Tibial artery (tissue), 4 donors: ENCODE measurements at regions not wholly inside any gene's neighbourhood (a gene's known extent, or its start where the extent isn't known, plus 50 kb on each side); places are given as distances from the start of the nearest gene placed in this dataset.
A peak's percentile ranks its signal among the peaks of the same experiment; 100 is the strongest.

ENCODE experiments used
- DNase-seq, 2 donors: peaks; one replicate each; pipeline ENCODE4 v3.0.0-alpha.2; 2019
- H3K27ac ChIP-seq, 2 donors: fragments of 200-600 bp; sonication (generic) in 1 of 2; 1 replicate in 1 of 2; 2 replicates in 1 of 2; pipeline ENCODE4 v1.5.1; 2018 to 2019; ENCODE audit warnings: mild to moderate bottlenecking in 1 of 2
- H3K27me3 ChIP-seq, 2 donors: fragments of 200-600 bp; sonication (generic) in 1 of 2; one replicate each; pipeline versions ENCODE4 v1.5.1 to v1.6.0; 2016 to 2019
- H3K36me3 ChIP-seq, 3 donors: fragments of 200-600 bp; sonication (generic) in 2 of 3; one replicate each; pipeline ENCODE4 v1.5.1; 2016 to 2019; ENCODE audit warnings: mild to moderate bottlenecking in 2 of 3
- H3K4me1 ChIP-seq, 4 donors: fragments of 200-600 bp; sonication (generic) in 2 of 4; 1 replicate in 3 of 4; 2 replicates in 1 of 4; pipeline ENCODE4 v1.5.1; 2016 to 2019
- H3K4me3 ChIP-seq, 2 donors: fragments of 200-600 bp; sonication (generic) in 1 of 2; 1 replicate in 1 of 2; 2 replicates in 1 of 2; pipeline ENCODE4 v1.5.1; 2018 to 2019; ENCODE audit warnings: mild to moderate bottlenecking in 2 of 2
- H3K9me3 ChIP-seq, 3 donors: fragments of 200-600 bp; sonication (generic) in 1 of 3; one replicate each; pipeline ENCODE4 v1.5.1; 2016 to 2019
- intact Hi-C: fragments of 100-400 bp; cut with DNase I; formaldehyde crosslinking; loops from one replicate; pipeline ENCODE4 v1.15.0; 2023; ENCODE audit warnings: low total_unique reads
- TF ChIP-seq, protein P1 (sequence below), 2 experiments: fragments of 200-600 bp in 1 of 2; fragments of 450-650 bp in 1 of 2; IDR thresholded peaks; one replicate each; pipeline ENCODE4 v1.5.1; 2017 to 2019; ENCODE audit warnings: antibody characterized with exemption in 2 of 2, mild to moderate bottlenecking in 1 of 2, moderate library complexity in 1 of 2

DNA sequence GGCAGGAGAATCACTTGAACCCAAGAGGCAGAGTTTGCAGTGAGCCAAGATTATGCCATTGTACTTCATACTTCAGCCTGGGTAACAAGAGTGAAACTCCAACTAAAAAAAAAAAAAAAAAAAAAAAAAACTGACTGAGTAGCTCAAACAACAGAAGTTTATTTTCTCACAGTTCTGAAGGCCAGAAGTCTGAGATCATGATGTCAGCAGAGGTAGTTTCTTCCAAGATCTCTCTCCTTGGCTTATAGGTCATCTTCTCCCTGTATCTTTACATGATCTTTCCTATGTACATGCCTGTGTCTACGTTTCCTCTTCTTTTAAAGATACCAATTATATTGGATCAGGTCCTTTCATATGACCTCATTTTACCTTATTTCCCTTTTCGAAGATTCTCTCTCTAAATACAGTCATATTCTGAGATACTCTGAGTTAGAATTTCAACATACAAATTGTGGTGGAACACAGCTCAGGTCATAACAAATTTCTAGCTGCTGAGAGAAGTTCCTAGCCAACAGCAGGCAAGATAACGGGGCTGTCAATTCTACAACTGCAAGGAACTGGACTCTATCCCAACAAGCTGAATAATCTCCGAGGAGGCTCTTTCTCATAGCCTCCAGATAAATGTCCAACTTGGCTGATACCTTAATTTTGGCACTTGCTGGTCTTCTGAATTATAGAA is 187.7 kb upstream of the ADAMTS5 start:
- intact Hi-C loops: no loop called here
- DNase-seq: no peak
- TF ChIP-seq, protein P1, sequence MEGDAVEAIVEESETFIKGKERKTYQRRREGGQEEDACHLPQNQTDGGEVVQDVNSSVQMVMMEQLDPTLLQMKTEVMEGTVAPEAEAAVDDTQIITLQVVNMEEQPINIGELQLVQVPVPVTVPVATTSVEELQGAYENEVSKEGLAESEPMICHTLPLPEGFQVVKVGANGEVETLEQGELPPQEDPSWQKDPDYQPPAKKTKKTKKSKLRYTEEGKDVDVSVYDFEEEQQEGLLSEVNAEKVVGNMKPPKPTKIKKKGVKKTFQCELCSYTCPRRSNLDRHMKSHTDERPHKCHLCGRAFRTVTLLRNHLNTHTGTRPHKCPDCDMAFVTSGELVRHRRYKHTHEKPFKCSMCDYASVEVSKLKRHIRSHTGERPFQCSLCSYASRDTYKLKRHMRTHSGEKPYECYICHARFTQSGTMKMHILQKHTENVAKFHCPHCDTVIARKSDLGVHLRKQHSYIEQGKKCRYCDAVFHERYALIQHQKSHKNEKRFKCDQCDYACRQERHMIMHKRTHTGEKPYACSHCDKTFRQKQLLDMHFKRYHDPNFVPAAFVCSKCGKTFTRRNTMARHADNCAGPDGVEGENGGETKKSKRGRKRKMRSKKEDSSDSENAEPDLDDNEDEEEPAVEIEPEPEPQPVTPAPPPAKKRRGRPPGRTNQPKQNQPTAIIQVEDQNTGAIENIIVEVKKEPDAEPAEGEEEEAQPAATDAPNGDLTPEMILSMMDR (IDR thresholded peaks at IDR 0.05): no peak
- no peaks in the 10 kb centered on the region for H3K27me3 ChIP-seq
- H3K27ac ChIP-seq: no peak overlapping the region
- no peak overlapping the region for H3K4me3 ChIP-seq
- H3K36me3 ChIP-seq: no peaks in the 10 kb centered on the region
- no peaks in the 10 kb centered on the region for H3K9me3 ChIP-seq
- peaks cover 0 to 22% (median 0%) of the 10 kb centered on the region in 4 donors for H3K4me1 ChIP-seq

DNA sequence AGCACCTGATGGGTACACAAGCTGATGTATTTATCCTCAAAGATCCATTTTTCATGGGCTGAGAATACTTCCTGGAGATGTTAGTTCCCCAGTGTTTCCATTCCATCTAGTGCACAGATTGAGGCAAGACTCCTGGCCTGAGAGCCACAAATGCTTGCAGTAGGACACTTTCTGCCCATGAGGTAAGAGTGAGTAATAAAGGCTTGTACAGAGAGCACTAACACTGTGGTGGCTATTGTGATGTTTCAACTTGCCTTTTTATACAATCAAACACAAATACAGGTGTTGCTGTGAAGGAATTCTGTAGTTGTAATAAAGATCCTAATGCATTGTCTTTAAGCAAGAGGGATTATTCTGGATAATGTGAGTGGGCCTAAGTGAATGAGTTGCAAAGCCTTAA is 186.1 kb upstream of the ADAMTS5 start:
- Histone ChIP-seq H3K36me3 (no peaks in the 10 kb centered on the region), H3K9me3 (no peaks in the 10 kb centered on the region), H3K27ac (no peak overlapping the region), H3K4me3 (no peak overlapping the region), H3K4me1 (peaks cover 0 to 27% (median 5%) of the 10 kb centered on the region in 4 donors), H3K27me3 (no peaks in the 10 kb centered on the region)
- DNase-seq: no peak
- intact Hi-C loops: no loop called here
- TF ChIP-seq, protein P1 (IDR thresholded peaks at IDR 0.05): no peak

DNA sequence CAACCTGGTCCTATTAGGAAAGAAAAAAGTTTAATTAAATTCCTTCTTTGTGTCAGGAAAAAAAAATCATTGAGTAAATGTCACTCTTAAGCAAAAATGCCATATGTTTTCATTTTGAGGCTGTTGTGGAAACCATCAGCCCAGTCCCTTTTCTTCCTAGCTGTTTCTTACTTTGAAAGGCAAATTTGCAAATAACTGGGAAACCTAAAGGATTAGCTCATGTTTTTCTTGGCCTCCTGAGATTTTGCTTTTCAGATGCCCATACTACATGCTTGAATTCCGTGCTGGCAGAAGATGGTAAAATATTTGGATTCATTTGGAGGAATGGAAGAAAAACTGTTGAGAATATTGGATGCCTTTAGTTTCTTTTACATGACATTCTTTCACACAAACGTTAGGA is 182.1 kb upstream of the ADAMTS5 start:
- Histone ChIP-seq H3K4me3 (no peak overlapping the region), H3K9me3 (no peaks in the 10 kb centered on the region), H3K27me3 (no peaks in the 10 kb centered on the region), H3K36me3 (no peaks in the 10 kb centered on the region), H3K4me1 (peaks cover 0 to 20% (median 5%) of the 10 kb centered on the region in 4 donors), H3K27ac (peak overlapping the region; percentile 16 to 46)
- DNase-seq: no peak
- intact Hi-C loops: no loop called here
- TF ChIP-seq, protein P1 (IDR thresholded peaks at IDR 0.05): no peak

DNA sequence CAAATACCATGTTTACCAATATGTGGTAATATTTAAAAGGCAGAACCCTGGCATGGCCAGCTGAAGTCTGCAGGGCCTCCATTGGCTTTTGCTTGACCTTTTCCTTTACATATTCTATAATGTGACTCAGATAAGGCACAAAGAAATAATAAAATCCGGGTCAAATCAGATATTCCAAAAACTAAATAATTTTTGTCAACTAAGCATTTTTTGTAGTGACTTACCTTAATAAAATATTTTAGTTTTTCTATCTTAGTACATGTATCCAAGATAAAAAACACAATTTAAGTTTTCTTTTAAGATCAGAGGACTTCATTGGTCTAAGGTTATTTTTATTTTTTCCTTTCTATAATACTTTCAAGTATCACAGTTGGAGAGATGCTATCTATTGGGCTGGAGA is 179.4 kb upstream of the ADAMTS5 start:
- no peak for DNase-seq
- Histone ChIP-seq H3K36me3 (no peaks in the 10 kb centered on the region), H3K4me1 (peaks cover 0 to 19% (median 5%) of the 10 kb centered on the region in 4 donors), H3K27me3 (no peaks in the 10 kb centered on the region), H3K4me3 (no peak overlapping the region), H3K9me3 (no peaks in the 10 kb centered on the region), H3K27ac (no peak overlapping the region)
- intact Hi-C loops: no loop called here
- TF ChIP-seq, protein P1 (IDR thresholded peaks at IDR 0.05): no peak

DNA sequence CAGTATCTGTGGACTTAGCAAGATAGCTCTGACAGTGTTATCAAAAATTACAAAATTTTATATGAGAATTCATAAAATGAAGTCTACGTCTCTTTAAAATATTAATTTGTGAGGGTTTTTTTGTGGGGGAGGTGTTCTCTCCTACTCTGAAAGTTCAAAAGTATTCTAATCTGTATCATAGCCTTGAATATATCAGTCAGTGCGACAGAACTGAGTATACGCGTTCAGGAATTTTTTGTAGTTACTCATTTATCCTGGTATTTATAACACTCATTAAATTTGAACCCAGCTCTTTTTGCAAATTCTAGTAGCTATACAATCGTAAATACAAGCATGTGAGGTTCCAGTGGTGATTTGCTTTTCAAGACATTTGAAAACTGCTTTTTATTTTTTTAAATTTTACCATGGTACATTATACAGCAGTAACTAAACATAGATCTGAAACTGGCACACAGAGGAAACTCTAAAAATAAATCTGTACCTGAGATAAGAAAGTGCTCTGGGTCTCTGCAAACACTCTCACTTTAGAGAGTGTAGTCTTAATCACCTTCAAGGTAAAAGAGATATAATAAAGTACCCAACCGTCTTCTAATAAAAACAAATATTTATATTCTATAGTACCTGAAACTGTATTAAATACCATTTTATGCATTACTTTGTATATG is 178.4 kb upstream of the ADAMTS5 start:
- H3K9me3 ChIP-seq: no peaks in the 10 kb centered on the region
- no peak overlapping the region for H3K4me3 ChIP-seq
- H3K27me3 ChIP-seq: no peaks in the 10 kb centered on the region
- TF ChIP-seq, protein P1 (IDR thresholded peaks at IDR 0.05): no peak
- no peak for DNase-seq
- peaks cover 0 to 19% (median 5%) of the 10 kb centered on the region in 4 donors for H3K4me1 ChIP-seq
- intact Hi-C loops: no loop called here
- H3K27ac ChIP-seq: no peak overlapping the region
- H3K36me3 ChIP-seq: no peaks in the 10 kb centered on the region
